ENCODE measurements at regions not wholly inside any gene's neighbourhood (a gene's known extent, or its start where the extent isn't known, plus 50 kb on each side); places are given as distances from the start of the nearest gene placed in this dataset.
"Not testable (repeated sequence)": the region's sequence is repeated elsewhere in the genome, so short reads cannot be mapped to it uniquely, and the experiment has no call there.

GRCh38 chr10:14423111-14423744, 92.5 kb upstream of the FRMD4A start:
- no peak overlapping the region for H3K4me3 Mint-ChIP-seq
- H3K4me1 Mint-ChIP-seq, result peaks cover 12% of the 10 kb centered on the region
- no peak for DNase-seq
- peaks cover 22% of the 10 kb centered on the region for H3K9me3 Mint-ChIP-seq
- no peak for TF ChIP-seq CTCF (IDR thresholded peaks at IDR 0.05)
- H3K36me3 Mint-ChIP-seq (ENCODE audit: low read depth), result peaks cover 4% of the 10 kb centered on the region
- H3K27ac Mint-ChIP-seq, result no peak overlapping the region
- H3K27me3 Mint-ChIP-seq (ENCODE audit: low read depth, poor library complexity), result peaks cover 3% of the 10 kb centered on the region

GRCh38 chr10:14422431-14422830, 91.7 kb upstream of the FRMD4A start:
- TF ChIP-seq CTCF (IDR thresholded peaks at IDR 0.05), result no peak
- Mint-ChIP-seq H3K9me3 (peaks cover 18% of the 10 kb centered on the region), H3K27ac (no peak overlapping the region), H3K27me3 (ENCODE audit: low read depth, poor library complexity) (peaks cover 3% of the 10 kb centered on the region), H3K4me3 (no peak overlapping the region), H3K4me1 (peaks cover 19% of the 10 kb centered on the region), H3K36me3 (ENCODE audit: low read depth) (peaks cover 4% of the 10 kb centered on the region)
- no peak for DNase-seq

- peaks cover 17% of the 10 kb centered on the region for H3K9me3 Mint-ChIP-seq
- H3K36me3 Mint-ChIP-seq (ENCODE audit: low read depth), result peaks cover 4% of the 10 kb centered on the region
- no peak overlapping the region for H3K4me3 Mint-ChIP-seq
- no peak overlapping the region for H3K27ac Mint-ChIP-seq
- peaks cover 3% of the 10 kb centered on the region for H3K27me3 Mint-ChIP-seq (ENCODE audit: low read depth, poor library complexity)
- TF ChIP-seq CTCF (IDR thresholded peaks at IDR 0.05), result no peak
- peaks cover 24% of the 10 kb centered on the region for H3K4me1 Mint-ChIP-seq
- DNase-seq, result no peak
Observed at GRCh38 chr10:14421941-14422340, 91.2 kb upstream of the FRMD4A start.

GRCh38 chr10:14417336-14417735, 86.6 kb upstream of the FRMD4A start:
- H3K36me3 Mint-ChIP-seq (ENCODE audit: low read depth); H3K27ac Mint-ChIP-seq; DNase-seq; H3K27me3 Mint-ChIP-seq (ENCODE audit: low read depth, poor library complexity); H3K4me3 Mint-ChIP-seq; H3K9me3 Mint-ChIP-seq: not testable (repeated sequence)
- peaks cover 38% of the 10 kb centered on the region for H3K4me1 Mint-ChIP-seq

GRCh38 chr10:14416308-14416700, 85.6 kb upstream of the FRMD4A start:
- no peak for TF ChIP-seq CTCF (IDR thresholded peaks at IDR 0.05)
- H3K27ac Mint-ChIP-seq, result peak overlapping the region; percentile 50
- peaks cover 44% of the 10 kb centered on the region for H3K4me1 Mint-ChIP-seq
- no peak overlapping the region for H3K4me3 Mint-ChIP-seq
- no peaks in the 10 kb centered on the region for H3K36me3 Mint-ChIP-seq (ENCODE audit: low read depth)
- H3K27me3 Mint-ChIP-seq (ENCODE audit: low read depth, poor library complexity), result peaks cover 3% of the 10 kb centered on the region
- DNase-seq, result no peak
- H3K9me3 Mint-ChIP-seq, result no peaks in the 10 kb centered on the region

- no peak overlapping the region for H3K4me3 Mint-ChIP-seq
- no peak for DNase-seq
- H3K27me3 Mint-ChIP-seq (ENCODE audit: low read depth, poor library complexity), result peaks cover 7% of the 10 kb centered on the region
- no peaks in the 10 kb centered on the region for H3K9me3 Mint-ChIP-seq
- peak overlapping the region; percentile 50 for H3K27ac Mint-ChIP-seq
- no peaks in the 10 kb centered on the region for H3K36me3 Mint-ChIP-seq (ENCODE audit: low read depth)
- peaks cover 48% of the 10 kb centered on the region for H3K4me1 Mint-ChIP-seq
- no peak for TF ChIP-seq CTCF (IDR thresholded peaks at IDR 0.05)
Observed at GRCh38 chr10:14415676-14416307, 85.1 kb upstream of the FRMD4A start.

All from nephron progenitor cell (in vitro differentiated cells).